Neural progenitor cell (in vitro differentiated cells): ENCODE measurements at regions not wholly inside any gene's neighbourhood (a gene's known extent, or its start where the extent isn't known, plus 50 kb on each side); places are given as distances from the start of the nearest gene placed in this dataset.

ENCODE experiments used
- CTCF ChIP-seq: fragments of 200-600 bp; sonication (generic); IDR thresholded peaks from 2 replicates; pipeline ENCODE4 v1.5.1; 2017; ENCODE audit warnings: antibody characterized with exemption, mild to moderate bottlenecking
- EZH2 ChIP-seq: fragments of 200-600 bp; sonication (generic); IDR thresholded peaks from 2 replicates; pipeline ENCODE4 v1.6.1; 2017; ENCODE audit warnings: antibody characterized with exemption, mild to moderate bottlenecking, moderate library complexity
- EZH2phosphoT487 ChIP-seq: fragments of 200-600 bp; sonication (generic); IDR thresholded peaks from 2 replicates; pipeline ENCODE4 v1.6.1; 2017; ENCODE audit warnings: antibody characterized with exemption

GRCh38 chr1:69076631-69077030 is 491.1 kb upstream of the LRRC7 start:
- TF ChIP-seq CTCF (no peak), EZH2 (no peak), EZH2phosphoT487 (no peak)
